SK-N-SH (cell line): ENCODE measurements at regions not wholly inside any gene's neighbourhood (a gene's known extent, or its start where the extent isn't known, plus 50 kb on each side); places are given as distances from the start of the nearest gene placed in this dataset.

ENCODE experiments used
- CTCF ChIP-seq: fragments of 200-600 bp; sonication (generic); IDR thresholded peaks from 2 replicates; pipeline ENCODE4 v1.6.1; 2017; ENCODE audit warnings: antibody characterized with exemption, mild to moderate bottlenecking, moderate library complexity
- JUND ChIP-seq: IDR thresholded peaks from 2 replicates; pipeline ENCODE4 v1.4.0; 2012
- RFX5 ChIP-seq: IDR thresholded peaks from 2 replicates; pipeline ENCODE4 v1.6.1; 2012; ENCODE audit warnings: mild to moderate bottlenecking, improper control_type of control experiment, low read length
- SIN3A ChIP-seq: IDR thresholded peaks from 2 replicates; pipeline ENCODE4 v1.6.1; 2012; ENCODE audit warnings: low read depth, mild to moderate bottlenecking, low read length, moderate library complexity, borderline replicate concordance

- TF ChIP-seq CTCF (no peak), RFX5 (no peak), JUND (no peak), SIN3A (no peak)
Measured at GRCh38 chr7:83769407-83769806, 120.5 kb upstream of the SEMA3E start.
